Stimulated activated CD8-positive, alpha-beta memory T cell treated with anti-CD3 and anti-CD28 coated beads, Interleukin-7, amount 100 ng/mL, for 1 hour (primary cell): ENCODE measurements at regions not wholly inside any gene's neighbourhood (a gene's known extent, or its start where the extent isn't known, plus 50 kb on each side); places are given as distances from the start of the nearest gene placed in this dataset.
"Not testable (repeated sequence)": the region's sequence is repeated elsewhere in the genome, so short reads cannot be mapped to it uniquely, and the experiment has no call there.

Source experiments
- DNase-seq, 2 donors: peaks; one replicate each; pipeline ENCODE4 v3.0.0-alpha.2; 2020; ENCODE audit warnings: low read depth in 2 of 2

DNA sequence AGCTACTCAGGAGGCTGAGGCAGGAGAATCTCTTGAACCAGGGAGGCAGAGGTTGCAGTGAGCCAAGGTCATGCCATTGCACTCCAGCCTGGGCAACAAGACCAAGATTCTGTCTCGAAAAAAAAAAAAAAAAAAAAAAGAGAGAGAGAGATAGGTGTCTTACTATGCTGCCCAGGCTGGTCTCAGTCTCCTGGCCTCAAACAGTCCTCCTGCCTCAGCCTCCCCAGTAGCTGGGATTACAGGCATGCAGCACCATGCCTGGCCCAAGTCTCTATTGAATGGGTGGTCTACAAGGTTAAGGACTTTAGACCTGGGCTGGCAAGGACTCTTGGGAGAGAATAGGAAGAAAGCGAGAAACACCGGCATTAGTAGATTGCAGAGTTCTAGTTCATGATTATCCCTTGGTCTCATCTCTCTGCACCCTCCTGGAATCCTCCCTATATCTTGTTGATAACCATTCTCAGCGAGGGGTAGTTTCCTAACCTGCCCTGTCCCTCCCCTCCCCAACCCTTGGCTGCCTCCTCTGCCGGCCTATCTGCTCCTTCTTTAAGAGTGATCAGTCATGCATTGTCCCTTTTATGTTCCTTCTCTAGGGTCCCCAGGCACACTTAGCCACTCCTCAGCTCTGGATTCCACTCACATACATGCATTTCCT, 128.1 kb upstream of the MAP1LC3B2 start:
- no peak for DNase-seq

DNA sequence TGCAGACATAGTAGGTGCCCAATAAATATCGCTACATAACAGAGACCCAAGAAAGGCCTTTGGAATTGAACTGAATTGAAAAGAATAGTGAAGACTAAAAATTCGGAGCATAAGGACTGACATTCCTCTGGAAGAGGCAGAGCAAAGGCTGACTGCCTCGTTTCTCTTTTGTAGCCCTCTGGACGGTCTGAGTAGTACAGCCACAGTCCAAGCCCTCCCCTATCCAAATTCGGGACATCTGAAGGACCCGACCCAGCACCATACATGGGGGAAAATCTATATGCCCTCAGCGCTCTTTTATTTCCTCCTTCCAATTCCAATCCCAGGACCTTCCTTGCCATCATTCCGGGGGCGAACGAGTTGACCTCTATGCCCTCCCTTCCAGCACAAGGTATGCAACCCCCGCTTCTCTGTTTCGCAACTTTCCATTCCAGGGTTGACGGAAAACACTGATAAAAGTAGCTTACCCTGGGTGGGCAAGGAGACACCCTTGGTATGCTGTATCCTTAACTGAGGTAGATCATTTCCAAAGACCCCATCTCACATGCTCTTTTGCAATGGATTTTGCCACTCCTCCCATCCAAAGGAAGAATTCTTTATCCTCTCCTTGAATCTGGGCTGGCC, 127.4 kb upstream of the MAP1LC3B2 start:
- no peak for DNase-seq

- DNase-seq, result no peak
Measured at GRCh38 chr12:116432314-116432750, 126.8 kb upstream of the MAP1LC3B2 start.

DNA sequence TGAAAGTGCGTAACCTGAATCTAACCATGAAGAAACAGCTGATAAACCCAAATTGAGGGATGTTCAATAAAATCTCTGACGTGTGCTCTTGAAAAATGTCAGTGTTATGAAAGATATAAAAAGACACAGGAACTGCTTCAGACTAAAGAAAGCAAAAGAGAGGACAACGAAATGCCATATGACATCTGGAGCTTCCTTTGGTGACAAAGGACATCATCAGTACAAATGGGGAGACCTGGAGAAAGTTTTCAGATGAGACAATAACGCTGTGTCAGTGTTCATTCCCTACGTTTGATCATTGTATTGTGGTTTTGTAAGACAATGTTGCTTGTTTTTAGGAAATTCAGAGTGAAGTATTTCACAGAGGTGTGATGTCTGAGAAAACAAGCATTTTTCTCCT, 125.9 kb upstream of the MAP1LC3B2 start:
- no peak for DNase-seq

DNA sequence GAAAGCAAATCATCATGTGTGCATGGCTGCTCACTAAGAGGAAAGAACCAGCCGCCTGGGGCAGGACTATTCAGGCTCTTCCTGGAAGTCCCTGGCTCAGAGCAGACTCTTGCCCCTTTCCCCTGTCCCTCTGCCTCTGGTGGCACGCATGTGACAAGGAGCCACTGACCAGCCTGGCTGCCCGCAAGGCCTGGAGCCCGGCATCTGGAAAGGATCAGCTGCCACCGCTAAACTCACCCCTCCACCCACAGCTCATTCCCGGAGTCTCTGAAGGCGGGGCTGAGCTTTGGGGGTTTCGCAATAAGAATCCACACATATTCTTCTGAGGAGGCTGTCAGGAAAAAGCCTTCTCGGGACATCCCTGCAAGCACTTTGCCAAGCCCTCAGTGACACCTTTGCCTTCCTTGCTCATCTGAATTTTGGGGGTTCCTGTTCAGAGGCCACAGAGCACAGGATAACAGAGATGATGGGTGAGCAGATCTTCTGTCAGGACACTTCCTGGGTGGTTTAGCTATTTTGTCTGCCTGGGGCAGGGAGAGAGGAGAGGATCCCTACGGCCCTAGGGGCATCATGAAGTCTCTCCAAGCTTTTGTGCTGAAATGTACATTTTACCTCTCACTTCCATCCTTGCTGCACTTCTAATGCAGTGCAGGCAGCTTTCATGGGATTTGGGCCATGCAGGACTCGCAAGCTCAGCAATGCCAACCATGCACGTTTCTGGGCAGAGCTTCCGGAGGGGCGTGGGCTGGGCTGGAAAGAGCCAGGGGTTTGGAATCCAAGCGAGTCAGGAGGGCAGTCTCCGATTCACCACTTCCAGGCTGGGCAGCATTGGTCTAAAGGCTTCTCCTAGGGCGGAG, 124.8 kb upstream of the MAP1LC3B2 start:
- DNase-seq, result no peak

DNA sequence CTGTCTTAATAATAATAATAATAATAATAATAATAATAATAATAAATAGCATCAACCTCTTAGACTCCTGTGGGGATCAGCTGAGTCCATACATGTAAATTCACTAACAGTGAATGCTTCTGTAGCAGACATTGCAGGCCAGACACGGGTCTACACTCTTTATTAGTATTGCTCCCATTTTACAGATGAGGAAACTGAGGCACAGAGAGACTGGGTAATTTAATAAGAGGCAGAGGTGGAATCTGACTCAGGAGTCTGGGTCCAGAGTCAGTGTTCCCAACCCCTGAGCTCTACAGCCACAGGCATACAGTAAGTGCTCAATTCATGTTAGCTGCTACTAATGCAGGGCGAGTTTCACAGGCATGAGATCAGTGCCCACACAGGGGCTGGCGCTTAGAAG, 123.2 kb upstream of the MAP1LC3B2 start:
- DNase-seq, result no peak

- no peak for DNase-seq
Measured at GRCh38 chr12:116436561-116437249, 122.5 kb upstream of the MAP1LC3B2 start.

- no peak for DNase-seq
Measured at GRCh38 chr12:116441292-116441691, 117.9 kb upstream of the MAP1LC3B2 start.

- DNase-seq, result no peak
Measured at GRCh38 chr12:116442304-116442703, 116.9 kb upstream of the MAP1LC3B2 start.

GRCh38 chr12:116442946-116443345, 116.2 kb upstream of the MAP1LC3B2 start:
- DNase-seq, result no peak

- no peak for DNase-seq
Measured at GRCh38 chr12:116443821-116444589, 115.2 kb upstream of the MAP1LC3B2 start.

DNA sequence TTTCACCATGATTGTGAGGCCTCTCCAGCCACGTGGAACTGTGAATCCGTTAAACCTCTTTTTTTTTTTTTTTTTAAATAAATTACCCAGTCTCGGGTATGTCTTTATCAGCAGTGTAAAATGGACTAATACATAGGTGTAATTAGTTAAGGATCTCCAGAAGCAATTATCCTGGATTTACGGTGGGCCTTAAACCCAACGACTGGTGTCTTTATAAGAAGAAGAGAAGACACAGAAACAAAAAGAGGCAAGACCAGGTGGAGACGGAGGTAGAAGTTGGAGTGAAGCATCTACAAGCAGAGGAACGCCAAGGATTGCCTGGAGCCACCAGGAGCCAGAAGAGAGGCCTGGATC, 114.6 kb upstream of the MAP1LC3B2 start:
- DNase-seq, result no peak

GRCh38 chr12:116448165-116448739, 110.9 kb upstream of the MAP1LC3B2 start:
- DNase-seq, result no peak

DNA sequence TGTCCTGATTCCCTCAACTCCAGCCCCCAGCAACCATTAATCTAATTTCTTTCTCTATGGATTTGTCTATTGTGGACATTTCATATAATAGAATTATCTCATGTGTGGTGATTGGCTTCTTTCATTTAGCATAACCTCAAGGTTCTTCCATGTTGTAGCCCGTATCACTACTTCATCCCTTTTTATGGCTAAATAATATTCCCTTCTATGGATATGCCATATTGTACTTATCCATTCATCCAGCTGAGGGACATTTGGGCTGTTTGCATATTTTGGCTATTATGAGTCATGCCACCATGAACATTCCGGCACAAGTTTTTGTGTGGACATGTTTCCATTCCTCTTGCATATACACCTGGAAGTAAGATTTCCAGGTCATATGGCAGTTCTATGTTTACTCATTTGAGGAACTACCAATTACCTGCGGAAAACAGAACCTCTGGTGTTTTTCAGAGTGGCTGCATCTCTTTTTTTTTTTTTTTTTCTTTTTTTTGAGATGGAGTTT, 108.7 kb upstream of the MAP1LC3B2 start:
- no peak for DNase-seq

DNA sequence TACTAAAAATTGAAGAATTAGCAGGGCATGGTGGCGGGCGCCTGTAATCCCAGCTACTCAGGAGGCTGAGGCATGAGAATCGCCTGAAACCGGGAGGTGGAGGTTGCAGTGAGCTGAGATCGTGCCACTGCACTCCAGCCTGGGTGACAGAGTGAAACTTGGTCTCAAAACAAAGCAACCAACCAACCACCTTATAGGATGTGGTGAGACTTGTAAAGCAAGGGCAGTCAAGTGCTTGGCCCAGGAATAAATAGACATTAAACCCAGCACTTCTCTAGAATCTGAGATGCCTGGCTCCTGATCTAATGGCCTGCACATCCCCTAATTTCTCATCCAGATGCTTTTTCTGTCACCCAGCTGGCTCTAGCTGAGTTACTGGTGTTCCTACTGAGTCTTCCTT, 106.2 kb upstream of the MAP1LC3B2 start:
- DNase-seq, result not testable (repeated sequence)

GRCh38 chr12:116453631-116454030, 105.5 kb upstream of the MAP1LC3B2 start:
- DNase-seq, result no peak

DNA sequence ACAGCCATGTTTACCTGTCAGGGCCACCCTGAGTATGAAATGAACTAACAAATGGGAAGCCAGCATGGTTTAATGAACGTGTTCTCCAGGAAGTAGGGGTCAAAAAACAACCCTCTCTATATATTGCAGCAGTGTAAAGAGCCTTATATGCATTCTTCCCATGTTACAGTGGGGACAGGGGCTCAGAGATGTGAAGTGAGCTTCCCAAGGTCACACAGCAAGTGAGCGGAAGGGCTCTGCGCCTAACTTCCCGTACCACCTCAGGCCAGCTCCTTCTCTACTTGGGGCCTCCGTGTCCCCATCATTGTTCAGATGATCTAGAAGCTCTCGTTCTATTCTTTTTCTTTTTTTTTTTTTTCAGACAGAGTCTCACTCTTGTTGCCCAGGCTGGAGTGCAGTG, 105.1 kb upstream of the MAP1LC3B2 start:
- no peak for DNase-seq

- no peak for DNase-seq
Measured at GRCh38 chr12:116454950-116455447, 104.2 kb upstream of the MAP1LC3B2 start.

GRCh38 chr12:116455540-116456329, 103.4 kb upstream of the MAP1LC3B2 start:
- DNase-seq, result no peak
